NOMO-1 treated with DMSO at 0.1 percent for 48 hours (cell line): ENCODE measurements at regions not wholly inside any gene's neighbourhood (a gene's known extent, or its start where the extent isn't known, plus 50 kb on each side); places are given as distances from the start of the nearest gene placed in this dataset.
A peak's percentile ranks its signal among the peaks of the same experiment; 100 is the strongest.

Experiments
- DNase-seq: peaks from one replicate; lab custom pipeline; 2025; ENCODE audit not compliant: unreplicated experiment; lab: John Stamatoyannopoulos, UW

DNA sequence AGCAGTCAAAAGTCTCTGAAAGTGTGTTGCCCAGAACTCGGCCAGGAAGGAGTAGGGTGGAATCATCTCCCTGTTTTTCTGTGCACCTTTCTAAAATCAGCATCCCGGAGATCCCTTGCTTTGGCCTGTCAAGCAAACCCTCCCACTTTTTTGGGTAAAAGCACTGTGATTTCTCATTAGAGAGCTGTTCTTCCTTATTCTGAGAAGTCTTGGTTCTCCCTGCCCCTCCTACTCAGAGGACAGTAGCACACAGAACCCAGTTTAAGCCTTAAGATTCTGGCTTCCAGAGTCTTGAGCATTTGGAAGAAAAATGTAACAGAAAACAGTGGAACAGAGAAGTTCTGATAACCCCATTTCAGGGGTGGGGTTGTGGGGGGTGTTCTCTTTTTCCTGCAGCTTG lies 52.6 kb upstream of the KATNAL1 start:
- no peak for DNase-seq

DNA sequence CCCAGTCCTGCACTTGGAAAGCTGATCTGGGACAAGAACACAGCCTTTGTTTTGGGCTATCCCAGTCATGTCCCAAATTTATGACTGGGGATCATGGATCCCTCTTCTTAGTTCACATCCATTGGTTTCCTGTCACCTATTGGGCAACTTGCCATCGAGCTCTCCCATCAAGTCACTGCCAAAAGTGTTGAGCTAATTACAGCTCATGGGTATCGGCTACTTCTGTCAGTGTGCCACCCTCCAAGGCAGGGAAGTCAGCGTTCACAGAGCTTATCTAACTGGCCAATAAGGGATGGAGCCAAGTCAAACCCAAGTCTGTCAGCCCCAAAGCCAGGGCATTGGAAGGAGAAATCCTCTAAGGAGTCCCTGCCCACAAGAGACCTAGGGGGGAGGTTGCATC lies 53.2 kb upstream of the KATNAL1 start:
- DNase-seq, result no peak

DNA sequence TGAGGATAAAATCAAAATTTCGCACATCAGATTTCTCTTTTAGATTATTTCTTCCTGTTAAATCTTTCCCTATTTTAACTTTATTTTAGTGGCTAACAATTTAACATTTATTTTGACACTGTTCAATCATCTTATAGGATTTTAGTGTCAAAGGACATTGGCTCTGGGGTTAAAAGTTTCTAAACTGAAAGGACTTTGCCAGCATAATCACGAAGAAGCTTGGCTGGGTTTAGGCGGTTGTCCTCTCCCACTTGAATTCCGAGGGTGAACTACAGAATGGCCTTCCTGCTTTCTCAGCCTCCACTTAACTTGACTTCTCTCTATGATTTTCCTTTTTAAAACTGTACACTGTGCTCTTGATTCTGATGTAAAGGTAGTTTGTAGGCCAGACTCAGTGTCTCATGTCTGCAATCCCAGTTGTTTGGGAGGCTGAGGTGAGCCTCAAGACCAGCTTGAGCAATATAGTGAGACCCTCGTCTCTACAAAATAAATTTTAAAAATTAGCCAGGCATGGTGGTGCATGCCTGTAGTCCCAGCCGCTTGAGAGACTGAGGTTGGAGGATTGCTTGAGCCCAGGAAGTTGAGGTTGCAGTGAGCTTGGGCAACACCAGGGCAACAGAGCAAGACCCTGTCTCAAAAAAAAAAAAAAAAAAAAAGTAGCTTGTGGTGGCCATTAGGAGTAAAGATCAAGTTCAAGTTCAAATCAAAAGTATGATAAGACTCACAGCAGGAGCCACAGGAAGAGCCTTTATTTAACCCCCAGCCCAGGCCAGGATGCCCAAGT lies 54.8 kb upstream of the KATNAL1 start:
- DNase-seq, result no peak

DNA sequence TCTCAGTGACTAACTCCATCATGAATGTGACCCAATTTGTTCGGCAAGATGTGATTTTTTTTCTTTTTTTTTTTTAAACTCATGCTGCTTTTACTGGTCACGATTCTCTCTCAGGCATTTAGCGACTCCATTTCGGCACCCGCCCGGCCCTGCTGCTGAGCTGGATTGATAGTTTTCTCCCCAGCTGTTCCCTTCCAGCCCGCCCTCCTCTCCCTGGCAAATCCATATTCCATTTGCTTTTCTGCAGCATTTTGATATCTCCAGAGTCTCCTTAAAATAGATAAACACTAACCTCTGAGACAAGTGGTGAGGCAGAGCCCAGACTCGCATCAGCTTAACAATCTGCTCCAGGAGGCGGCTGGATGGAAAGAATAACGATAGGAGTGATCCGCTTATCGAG lies 55.5 kb upstream of the KATNAL1 start:
- DNase-seq, result no peak

DNA sequence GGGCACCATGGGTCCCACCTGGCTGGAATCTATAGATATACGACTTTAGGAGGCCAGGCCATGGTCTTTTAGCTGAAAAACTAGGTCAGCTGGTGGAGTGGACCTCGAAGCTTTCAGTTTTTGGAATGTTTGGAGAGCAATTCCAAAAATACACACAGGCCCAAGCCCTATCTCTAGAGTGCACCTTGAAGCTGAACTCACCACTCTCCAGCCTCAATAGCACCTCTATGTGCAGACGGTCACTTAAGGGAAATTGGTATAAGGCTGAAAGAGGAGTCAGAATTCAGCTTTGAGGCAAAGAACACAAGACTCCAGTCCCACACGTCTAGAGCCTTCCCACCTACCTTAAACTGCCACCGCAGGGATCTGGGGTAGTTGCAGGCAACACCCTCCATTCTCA lies 56.4 kb upstream of the KATNAL1 start:
- DNase-seq, result no peak

DNA sequence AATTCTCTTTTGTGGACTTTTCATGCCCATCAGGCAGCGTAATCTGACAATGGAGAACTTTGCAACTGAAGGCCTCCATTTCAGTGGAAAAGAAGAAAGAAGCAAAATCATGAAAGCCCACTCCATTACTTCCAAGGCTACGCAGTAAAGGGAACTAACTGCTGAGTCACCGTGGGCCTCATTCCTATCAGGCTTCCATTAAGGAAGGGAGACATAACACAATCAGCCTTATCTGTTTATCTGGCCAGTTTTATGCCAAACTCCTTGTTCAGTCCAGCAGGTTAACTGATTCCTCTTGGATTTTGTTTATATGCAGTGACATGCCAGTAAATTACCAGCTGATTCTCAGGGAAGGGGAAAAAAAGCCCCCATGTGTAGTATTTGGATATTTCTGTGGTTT lies 56.8 kb upstream of the KATNAL1 start:
- DNase-seq, result no peak

DNA sequence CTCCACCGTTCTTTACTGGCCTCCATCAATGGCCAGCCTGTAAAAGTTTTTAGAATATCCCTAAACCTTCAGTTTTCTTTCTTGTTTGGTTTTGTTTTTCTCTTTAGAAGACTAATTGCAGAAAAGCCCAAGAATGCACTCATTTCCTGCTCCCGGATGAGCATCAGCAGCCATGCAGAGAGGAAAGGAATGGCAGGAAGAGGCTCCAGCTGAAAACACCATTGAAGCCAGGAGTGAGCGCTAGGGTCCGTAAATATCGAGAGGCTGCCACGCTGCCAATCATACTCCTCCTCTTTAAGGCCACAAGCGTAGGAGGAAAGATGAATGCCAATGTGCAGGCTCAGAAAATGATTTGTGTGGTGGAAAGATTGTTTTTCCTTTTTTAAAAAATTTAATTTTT lies 57.4 kb upstream of the UBE2L5 start:
- DNase-seq, result no peak

DNA sequence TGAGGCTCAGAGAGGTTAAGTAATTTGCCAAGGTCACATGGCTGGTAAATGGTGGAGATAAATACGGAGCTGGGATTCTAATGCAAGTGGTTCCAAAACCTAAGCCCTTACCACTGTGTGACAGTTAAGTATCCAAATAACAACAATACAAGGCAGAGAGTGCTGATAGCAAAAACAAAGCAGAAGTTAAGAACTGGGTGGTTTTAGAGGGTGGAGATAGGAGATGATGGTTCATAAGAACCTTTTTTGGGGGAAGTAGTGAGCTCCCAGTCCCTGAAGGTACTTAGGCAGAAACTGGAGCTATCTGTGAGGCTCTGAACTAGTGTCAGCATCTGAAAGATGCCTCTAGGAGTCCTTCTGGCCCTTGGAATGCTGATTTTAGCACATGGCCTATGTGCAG lies 56.2 kb upstream of the UBE2L5 start:
- DNase-seq, result peak; percentile 47

DNA sequence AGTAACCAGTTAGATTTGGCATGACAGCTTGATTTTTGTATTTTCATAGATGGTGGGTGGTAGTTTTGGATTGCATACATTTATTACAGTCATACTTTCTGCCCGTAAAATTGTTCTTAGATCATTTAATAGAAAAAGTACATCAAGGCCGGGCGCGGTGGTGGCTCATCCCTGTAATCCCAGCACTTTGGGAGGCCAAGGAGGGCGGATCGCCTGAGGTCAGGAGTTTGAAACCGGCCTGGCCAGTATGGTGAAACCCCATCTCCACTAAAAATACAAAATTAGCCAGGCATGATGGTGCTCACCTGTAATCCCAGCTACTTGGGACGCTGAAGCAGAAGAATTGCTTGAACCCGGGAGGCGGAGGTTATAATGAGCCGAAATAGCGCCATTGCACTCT lies 55.0 kb upstream of the UBE2L5 start:
- no peak for DNase-seq

DNA sequence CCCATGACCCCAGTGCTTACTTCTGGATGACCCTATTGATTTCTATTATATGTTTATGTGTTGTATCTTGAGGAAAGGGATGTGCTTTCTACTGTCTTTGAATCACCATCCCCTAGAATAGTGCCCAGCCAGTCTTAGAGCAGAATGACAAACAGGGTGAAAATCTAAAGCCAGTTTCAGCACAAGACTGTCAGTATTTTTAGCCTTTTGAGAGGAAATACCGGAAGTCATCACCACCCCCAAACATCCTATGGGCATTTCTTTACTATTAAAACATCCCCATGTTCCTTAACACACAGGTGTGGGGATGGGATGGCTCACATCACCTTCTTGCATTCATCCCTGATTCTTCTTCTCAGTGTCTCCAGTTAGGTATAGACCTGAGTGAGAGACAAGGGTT lies 52.1 kb upstream of the UBE2L5 start:
- DNase-seq, result no peak

DNA sequence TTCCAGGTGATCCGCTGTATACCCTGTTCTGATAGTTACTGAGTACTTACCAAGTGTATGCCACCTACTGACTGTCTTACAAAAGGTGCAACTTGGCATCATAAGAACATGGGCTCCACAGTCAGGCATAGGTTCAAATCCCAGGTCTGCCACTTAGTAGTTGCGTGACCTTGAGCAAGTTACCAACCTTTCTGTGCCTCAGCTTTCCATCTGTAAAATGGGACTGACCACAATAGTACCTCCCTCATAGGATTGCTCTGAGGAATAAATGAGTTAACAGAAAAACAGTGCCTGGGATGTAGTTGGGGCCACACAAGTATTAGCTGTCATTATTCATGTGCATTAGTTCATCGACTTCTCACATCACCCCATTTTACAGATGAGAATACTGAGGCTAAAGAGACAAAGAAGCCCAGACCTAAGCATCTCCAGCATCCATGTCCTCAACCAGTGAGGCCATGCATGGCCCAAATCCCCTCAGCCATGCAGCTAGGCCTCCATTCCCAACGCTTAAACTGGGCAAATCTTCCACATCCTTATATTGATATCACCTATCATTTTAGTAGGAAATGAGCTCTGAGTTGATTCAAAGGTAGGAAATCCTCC lies 51.3 kb upstream of the UBE2L5 start:
- DNase-seq, result no peak

DNA sequence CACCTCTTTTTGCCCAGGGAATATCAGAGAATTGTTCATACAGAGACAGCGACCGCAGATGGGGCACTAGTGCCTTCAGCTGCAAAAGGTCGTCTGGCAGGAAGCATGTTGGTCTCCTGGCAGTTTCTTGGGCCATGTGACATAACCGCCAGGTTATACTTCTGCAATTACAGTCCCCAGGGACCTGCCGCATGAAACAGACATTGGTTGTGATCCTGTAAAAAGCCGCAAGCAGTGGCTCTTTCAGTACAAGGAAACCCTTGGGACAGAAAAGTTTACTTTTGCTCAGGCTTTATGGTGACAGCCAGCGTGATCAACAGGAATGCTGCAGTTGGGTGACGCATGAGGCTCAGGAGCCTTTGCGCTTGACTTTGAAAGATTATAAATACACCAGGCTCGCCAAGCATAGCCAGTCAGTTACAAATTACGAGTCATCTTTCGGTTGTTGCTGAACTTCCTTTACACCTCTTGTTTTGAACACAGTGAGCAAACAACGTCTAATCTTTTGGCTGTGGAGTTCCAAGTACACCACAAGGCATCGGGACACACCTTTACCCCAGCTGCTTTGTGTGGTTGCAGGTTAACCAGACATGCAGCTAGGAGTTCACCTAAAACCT lies 50.5 kb upstream of the UBE2L5 start:
- peak; percentile 97 for DNase-seq
